GM12878 (cell line): ENCODE measurements at regions not wholly inside any gene's neighbourhood (a gene's known extent, or its start where the extent isn't known, plus 50 kb on each side); places are given as distances from the start of the nearest gene placed in this dataset.

Experiments
- ATAC-seq: fragments of 200-7000 bp; cut with Tn5 transposase; 3 replicates; pipeline ENCODE4 v1.9.1; 2020; ENCODE audit warnings: mild to moderate bottlenecking, moderate library complexity
- BruUV-seq: library from RNA; stranded (reverse); fragments of 400-500 nt; replicated peaks from 2 replicates; lab custom pipeline; 2021; lab: Mats Ljungman, UMichigan
- CTCF ChIA-PET: fragments of 300-600 bp; sonication (Branson Sonifier 250); formaldehyde crosslinking; extraction: SDS; loops from one replicate; lab custom pipeline; 2021; ENCODE audit warnings: inconsistent platforms; lab: Yijun Ruan, JAX
- POLR2A ChIA-PET: fragments of 350-600 bp; formaldehyde crosslinking; extraction: SDS; loops from one replicate; lab custom pipeline; 2021; ENCODE audit warnings: inconsistent platforms; lab: Charles Lee
- RAD21 ChIA-PET: fragments of 300-600 bp; sonication (Branson Sonifier 250); formaldehyde crosslinking; loops from one replicate; lab custom pipeline; 2023; ENCODE audit warnings: antibody characterized with exemption; ENCODE audit not compliant: unreplicated experiment; lab: Charles Lee
- SMC1A ChIA-PET: fragments of 300-600 bp; sonication (Branson Sonifier 250); formaldehyde crosslinking; loops from one replicate; lab custom pipeline; 2023; ENCODE audit not compliant: unreplicated experiment, uncharacterized antibody; lab: Charles Lee
- DNase-seq: peaks from one replicate; pipeline ENCODE4 v3.0.0-alpha.2; 2011; ENCODE audit warnings: low read depth, low spot score
- FAIRE-seq: peaks from 3 replicates; lab custom pipeline; 2011; peaks lifted over from hg19 to GRCh38; lab: Jason Lieb, UNC
- H2AFZ ChIP-seq: 2 replicates; pipeline ENCODE4 v1.6.0; 2011; ENCODE audit warnings: low read depth, low read length, control low read depth; ENCODE audit not compliant: control insufficient read depth
- H3K27ac ChIP-seq: 2 replicates; pipeline ENCODE4 v1.5.1; 2011; ENCODE audit warnings: control low read depth; ENCODE audit not compliant: control insufficient read depth, insufficient read depth
- H3K27me3 ChIP-seq, 2 experiments: replicated peaks in 1 of 2; 2 replicates each; pipeline versions ENCODE4 v1.6.0 to v1.6.1; 2011; ENCODE audit warnings: low read length in 1 of 2; ENCODE audit not compliant: control insufficient read depth in 2 of 2, insufficient read depth in 2 of 2
- H3K36me3 ChIP-seq, 2 experiments: 2 replicates each; pipeline ENCODE4 v1.5.1; 2011; ENCODE audit warnings: low read length in 1 of 2; ENCODE audit not compliant: control insufficient read depth in 2 of 2, insufficient read depth in 2 of 2
- H3K4me1 ChIP-seq: 2 replicates; pipeline ENCODE4 v1.6.1; 2011; ENCODE audit warnings: mild to moderate bottlenecking, low read length, moderate library complexity, mixed read lengths; ENCODE audit not compliant: control insufficient read depth, insufficient read depth
- H3K4me2 ChIP-seq: 2 replicates; pipeline ENCODE4 v1.6.0; 2011; ENCODE audit warnings: control low read depth; ENCODE audit not compliant: control insufficient read depth, insufficient read depth
- H3K4me3 ChIP-seq: fragments of 200-600 bp; sonication (generic); 2 replicates; pipeline ENCODE4 v1.5.1; 2016
- H3K79me2 ChIP-seq: 2 replicates; pipeline ENCODE4 v1.6.0; 2011; ENCODE audit warnings: low read length; ENCODE audit not compliant: control insufficient read depth, insufficient read depth
- H3K9ac ChIP-seq: 2 replicates; pipeline ENCODE4 v1.8.0; 2011; ENCODE audit warnings: low read length, control low read depth, mixed read lengths; ENCODE audit not compliant: control insufficient read depth, insufficient read depth
- H3K9me3 ChIP-seq: replicated peaks from 3 replicates; pipeline ENCODE4 v1.5.1; 2011; ENCODE audit warnings: mild to moderate bottlenecking, low read length; ENCODE audit not compliant: control insufficient read depth, insufficient read depth
- H4K20me1 ChIP-seq: 2 replicates; pipeline ENCODE4 v1.6.0; 2011; ENCODE audit not compliant: control insufficient read depth, insufficient read depth
- CUX1 ChIP-seq: IDR thresholded peaks from 2 replicates; pipeline ENCODE4 v1.6.1; 2012; ENCODE audit warnings: improper control_type of control experiment, low read depth, low read length; ENCODE audit not compliant: insufficient replicate concordance
- DPF2 ChIP-seq: fragments of 450-650 bp; IDR thresholded peaks from 2 replicates; pipeline ENCODE4 v1.6.1; 2017; ENCODE audit warnings: mild to moderate bottlenecking
- FOS ChIP-seq: IDR thresholded peaks from 3 replicates; pipeline ENCODE4 v1.6.1; 2011; ENCODE audit warnings: borderline replicate concordance; ENCODE audit not compliant: insufficient read length; ENCODE audit errors: extremely low read depth
- MYB ChIP-seq: fragments of 150-350 bp; IDR thresholded peaks from 2 replicates; pipeline ENCODE4 v1.6.1; 2014; ENCODE audit warnings: mild to moderate bottlenecking, low read depth, low read length, borderline replicate concordance
- WGBS: methylation state at CpG from one replicate; pipeline ENCODE4 v1.1.6; 2016; ENCODE audit warnings: low lambda C conversion rate; ENCODE audit not compliant: insufficient replicate concordance, insufficient coverage; ENCODE audit errors: missing lambda C conversion rate; 5-methylcytosine and 5-hydroxymethylcytosine counted together
- in situ Hi-C: fragments of 300-500 bp; cut with MboI; formaldehyde crosslinking; loops from 9 replicates; pipeline ENCODE4 v1.14.3; 2018; ENCODE audit warnings: mixed read lengths
- intact Hi-C: fragments of 100-400 bp; cut with micrococcal nuclease; formaldehyde crosslinking; loops from one replicate; pipeline ENCODE4 v1.14.2; 2022; ENCODE audit not compliant: unreplicated experiment

GRCh38 chr9:134537951-134538641, 103.5 kb upstream of the COL5A1 start (continued):
- TF ChIP-seq MYB, result no peak

- no peaks in the 10 kb centered on the region for H3K79me2 ChIP-seq
- intact Hi-C loops (no loop called here), in situ Hi-C loops (no loop called here)
- H3K4me1 ChIP-seq, result no peaks in the 10 kb centered on the region
- WGBS, result 43% methylated on average over 21 of the region's 21 CpGs
- H2AFZ ChIP-seq, result no peak overlapping the region
- no peak overlapping the region for H3K4me3 ChIP-seq
- ChIA-PET SMC1A (no interaction called here), RAD21 (no interaction called here), POLR2A (no interaction called here), CTCF (no interaction called here)
- H3K27ac ChIP-seq, result no peak overlapping the region
- BruUV-seq, result no TSS peak
- no peaks in the 10 kb centered on the region for H3K36me3 ChIP-seq
- TF ChIP-seq CUX1, result no peak
- no peak for TF ChIP-seq FOS
- no peak for TF ChIP-seq DPF2
- no peak overlapping the region for H3K9ac ChIP-seq
- H3K4me2 ChIP-seq, result no peak overlapping the region
- peaks cover 0 to 1% of the 10 kb centered on the region in 2 experiments; a peak in 2 of 4 replicates for H3K27me3 ChIP-seq
- no peak for FAIRE-seq
- no peak for ATAC-seq
- H3K9me3 ChIP-seq, result no peaks in the 10 kb centered on the region
- no peaks in the 10 kb centered on the region for H4K20me1 ChIP-seq
- DNase-seq, result no peak
These were observed 102.6 kb upstream of the COL5A1 start for GRCh38 chr9:134538856-134539566.
